ENCODE measurements at regions not wholly inside any gene's neighbourhood (a gene's known extent, or its start where the extent isn't known, plus 50 kb on each side); places are given as distances from the start of the nearest gene placed in this dataset.

GRCh38 chr10:26621243-26621888, 76.1 kb upstream of the PDSS1 start:
- no peak for TF ChIP-seq POLR2A (IDR thresholded peaks at IDR 0.05; ENCODE audit: low read depth, low read length)
- TF ChIP-seq TAF1 (IDR thresholded peaks at IDR 0.05; ENCODE audit: borderline replicate concordance, low read depth, low read length), result no peak
- TF ChIP-seq POLR2AphosphoS5 (IDR thresholded peaks at IDR 0.05; ENCODE audit: low read depth, low read length), result no peak
